A673 (cell line): ENCODE measurements at regions not wholly inside any gene's neighbourhood (a gene's known extent, or its start where the extent isn't known, plus 50 kb on each side); places are given as distances from the start of the nearest gene placed in this dataset.

Source experiments
- EZH2 ChIP-seq: fragments of 200-600 bp; sonication (generic); IDR thresholded peaks from 2 replicates; pipeline ENCODE4 v1.6.1; 2017; ENCODE audit warnings: borderline replicate concordance, low read depth, mild to moderate bottlenecking, mixed read lengths, antibody characterized with exemption, low read length; ENCODE audit not compliant: poor library complexity, severe bottlenecking
- TF ChIP-seq, protein P1 (sequence below): fragments of 300-800, 200-600 bp; sonication (generic); conservative IDR thresholded peaks from 2 replicates; pipeline ENCODE4 v1.5.1; 2017; ENCODE audit warnings: low read depth, mild to moderate bottlenecking, antibody characterized with exemption, low read length, moderate library complexity, mixed read lengths

DNA sequence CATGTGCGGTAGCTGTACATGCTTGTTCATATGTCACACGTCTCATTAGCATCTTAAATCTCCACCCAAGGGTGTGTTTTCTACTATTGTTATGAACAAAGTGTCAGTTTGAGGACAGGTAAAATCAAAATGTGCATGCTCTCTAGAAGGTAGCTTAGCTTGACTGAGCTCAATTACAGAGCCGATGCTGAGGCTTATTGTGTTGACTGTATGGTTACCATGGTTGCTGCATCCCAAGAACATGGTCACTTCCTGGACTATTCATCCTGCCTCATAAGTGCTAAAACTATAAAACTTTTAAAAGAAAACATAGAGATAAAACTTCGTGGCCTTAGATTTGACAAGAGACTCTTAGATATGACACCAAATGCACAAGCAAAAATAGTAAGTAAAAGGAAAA lies 426.1 kb upstream of the CTNND2 start:
- TF ChIP-seq EZH2: no peak
- TF ChIP-seq, protein P1, sequence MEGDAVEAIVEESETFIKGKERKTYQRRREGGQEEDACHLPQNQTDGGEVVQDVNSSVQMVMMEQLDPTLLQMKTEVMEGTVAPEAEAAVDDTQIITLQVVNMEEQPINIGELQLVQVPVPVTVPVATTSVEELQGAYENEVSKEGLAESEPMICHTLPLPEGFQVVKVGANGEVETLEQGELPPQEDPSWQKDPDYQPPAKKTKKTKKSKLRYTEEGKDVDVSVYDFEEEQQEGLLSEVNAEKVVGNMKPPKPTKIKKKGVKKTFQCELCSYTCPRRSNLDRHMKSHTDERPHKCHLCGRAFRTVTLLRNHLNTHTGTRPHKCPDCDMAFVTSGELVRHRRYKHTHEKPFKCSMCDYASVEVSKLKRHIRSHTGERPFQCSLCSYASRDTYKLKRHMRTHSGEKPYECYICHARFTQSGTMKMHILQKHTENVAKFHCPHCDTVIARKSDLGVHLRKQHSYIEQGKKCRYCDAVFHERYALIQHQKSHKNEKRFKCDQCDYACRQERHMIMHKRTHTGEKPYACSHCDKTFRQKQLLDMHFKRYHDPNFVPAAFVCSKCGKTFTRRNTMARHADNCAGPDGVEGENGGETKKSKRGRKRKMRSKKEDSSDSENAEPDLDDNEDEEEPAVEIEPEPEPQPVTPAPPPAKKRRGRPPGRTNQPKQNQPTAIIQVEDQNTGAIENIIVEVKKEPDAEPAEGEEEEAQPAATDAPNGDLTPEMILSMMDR: no peak
